Activated CD4-positive, alpha-beta memory T cell treated with anti-CD3 and anti-CD28 coated beads, Interleukin-2, amount 10 ng/mL, durations not matched to agents 7 days and 5 days (primary cell): ENCODE measurements at regions not wholly inside any gene's neighbourhood (a gene's known extent, or its start where the extent isn't known, plus 50 kb on each side); places are given as distances from the start of the nearest gene placed in this dataset.

Source experiments
- CTCF ChIA-PET: fragments of 350-600 bp; sonication (Branson Sonifier 250); formaldehyde crosslinking; loops from one replicate; lab custom pipeline; 2021; ENCODE audit warnings: antibody characterized with exemption, inconsistent platforms; lab: Charles Lee
- POLR2A ChIA-PET: fragments of 350-600 bp; sonication (Branson Sonifier 250); formaldehyde crosslinking; loops from one replicate; lab custom pipeline; 2021; ENCODE audit warnings: antibody characterized with exemption; lab: Charles Lee
- DNase-seq: peaks from one replicate; pipeline ENCODE4 v3.0.0-alpha.2; 2020
- H3K27ac Mint-ChIP-seq: one replicate; pipeline ENCODE4 v1.8.0; 2021; ENCODE audit warnings: mild to moderate bottlenecking, mixed read lengths
- H3K27me3 Mint-ChIP-seq: one replicate; pipeline ENCODE4 v1.8.0; 2021; ENCODE audit warnings: mixed read lengths
- H3K36me3 Mint-ChIP-seq: one replicate; pipeline ENCODE4 v1.8.0; 2021; ENCODE audit warnings: low read depth, mixed read lengths
- H3K4me1 Mint-ChIP-seq: one replicate; pipeline ENCODE4 v1.8.0; 2021; ENCODE audit warnings: mixed read lengths
- H3K4me3 Mint-ChIP-seq: one replicate; pipeline ENCODE4 v1.8.0; 2021; ENCODE audit warnings: mild to moderate bottlenecking, mixed read lengths
- H3K9me3 Mint-ChIP-seq: one replicate; pipeline ENCODE4 v1.8.0; 2021; ENCODE audit warnings: mixed read lengths

DNA sequence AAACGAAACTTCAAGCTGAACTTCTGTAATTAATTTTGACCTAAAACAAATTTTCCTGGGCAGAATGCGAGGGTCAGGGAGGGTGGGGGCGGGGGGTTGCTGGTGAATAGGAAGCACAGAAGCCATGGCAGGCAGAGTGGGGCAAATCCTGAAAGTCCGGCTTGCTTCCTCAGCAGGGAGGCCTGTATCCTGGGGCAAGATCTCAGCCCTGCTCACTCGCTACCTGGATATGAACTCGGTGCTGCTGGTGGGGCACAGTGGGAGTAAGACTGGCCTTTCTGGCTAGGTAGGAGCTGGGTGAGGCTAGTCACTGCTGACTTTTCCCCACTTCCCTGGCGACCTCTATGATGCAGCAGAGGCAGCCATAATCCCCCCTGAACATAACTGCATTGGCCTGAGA, 168.9 kb upstream of the CHORDC1 start:
- Mint-ChIP-seq H3K27me3 (no peaks in the 10 kb centered on the region), H3K4me1 (no peaks in the 10 kb centered on the region), H3K4me3 (no peak overlapping the region), H3K36me3 (no peaks in the 10 kb centered on the region), H3K9me3 (no peaks in the 10 kb centered on the region), H3K27ac (no peak overlapping the region)
- ChIA-PET POLR2A (no interaction called here), CTCF (no interaction called here)
- no peak for DNase-seq

GRCh38 chr11:90380206-90380605, 157.4 kb upstream of the CHORDC1 start:
- Mint-ChIP-seq H3K9me3 (no peaks in the 10 kb centered on the region), H3K4me1 (no peaks in the 10 kb centered on the region), H3K4me3 (no peak overlapping the region), H3K36me3 (no peaks in the 10 kb centered on the region), H3K27me3 (no peaks in the 10 kb centered on the region), H3K27ac (no peak overlapping the region)
- no peak for DNase-seq
- ChIA-PET CTCF (no interaction called here), POLR2A (no interaction called here)

GRCh38 chr11:90373971-90374370, 151.1 kb upstream of the CHORDC1 start:
- Mint-ChIP-seq H3K4me1 (no peaks in the 10 kb centered on the region), H3K36me3 (no peaks in the 10 kb centered on the region), H3K4me3 (no peak overlapping the region), H3K27ac (no peak overlapping the region), H3K9me3 (no peaks in the 10 kb centered on the region), H3K27me3 (no peaks in the 10 kb centered on the region)
- POLR2A ChIA-PET = no interaction called here
- CTCF ChIA-PET = no interaction called here
- no peak for DNase-seq

DNA sequence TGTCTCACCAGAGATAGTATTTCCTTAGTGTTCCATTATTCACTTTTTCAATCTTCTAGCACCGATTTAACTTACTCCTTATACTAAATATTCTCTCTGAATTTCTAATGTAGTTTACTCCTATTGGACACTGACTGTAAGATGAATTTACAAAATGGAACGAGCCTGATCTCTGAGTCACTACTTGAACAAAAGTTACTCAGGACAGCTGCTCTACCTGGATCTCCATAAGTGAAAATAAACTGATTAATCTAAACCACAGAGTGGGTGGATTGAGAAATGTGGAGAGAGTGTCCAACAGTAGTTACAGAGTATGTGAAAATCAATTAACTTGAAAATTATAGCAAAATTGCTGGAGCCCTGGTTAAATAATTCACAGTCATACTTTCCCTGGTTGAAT, 141.7 kb upstream of the CHORDC1 start:
- ChIA-PET POLR2A (no interaction called here), CTCF (no interaction called here)
- Mint-ChIP-seq H3K4me3 (no peak overlapping the region), H3K36me3 (no peaks in the 10 kb centered on the region), H3K9me3 (no peaks in the 10 kb centered on the region), H3K27me3 (no peaks in the 10 kb centered on the region), H3K27ac (no peak overlapping the region), H3K4me1 (no peaks in the 10 kb centered on the region)
- no peak for DNase-seq

- no peak for DNase-seq
- H3K27me3 Mint-ChIP-seq = no peaks in the 10 kb centered on the region
- ChIA-PET CTCF (no interaction called here), POLR2A (no interaction called here)
- H3K4me3 Mint-ChIP-seq = no peak overlapping the region
- no peak overlapping the region for H3K27ac Mint-ChIP-seq
- no peaks in the 10 kb centered on the region for H3K36me3 Mint-ChIP-seq
- no peaks in the 10 kb centered on the region for H3K4me1 Mint-ChIP-seq
- H3K9me3 Mint-ChIP-seq = no peaks in the 10 kb centered on the region
Observed at GRCh38 chr11:90363739-90364138, 140.9 kb upstream of the CHORDC1 start.

DNA sequence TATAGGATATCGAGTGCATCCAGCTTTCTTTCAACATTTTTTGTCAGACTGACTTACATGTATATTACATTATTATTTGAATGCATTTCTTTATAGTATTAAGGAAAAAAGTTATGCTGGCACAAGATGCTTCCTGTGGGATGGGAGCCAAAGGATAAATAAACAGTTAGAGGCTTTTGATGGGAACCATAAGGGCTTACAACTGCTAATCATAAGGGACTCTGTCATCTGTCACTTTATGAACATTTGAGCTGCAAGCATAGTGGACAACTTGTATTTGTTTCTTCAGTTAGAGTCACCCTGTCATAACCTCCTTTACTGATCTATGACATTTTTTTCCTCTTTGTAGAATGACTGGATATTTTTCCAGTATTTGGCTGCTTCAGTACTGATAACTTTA, 132.4 kb upstream of the CHORDC1 start:
- ChIA-PET CTCF (no interaction called here), POLR2A (no interaction called here)
- DNase-seq = no peak
- no peaks in the 10 kb centered on the region for H3K36me3 Mint-ChIP-seq
- no peaks in the 10 kb centered on the region for H3K4me1 Mint-ChIP-seq
- H3K27me3 Mint-ChIP-seq = no peaks in the 10 kb centered on the region
- no peak overlapping the region for H3K4me3 Mint-ChIP-seq
- H3K27ac Mint-ChIP-seq = no peak overlapping the region
- H3K9me3 Mint-ChIP-seq = no peaks in the 10 kb centered on the region

GRCh38 chr11:90349731-90350130, 126.9 kb upstream of the CHORDC1 start:
- no peaks in the 10 kb centered on the region for H3K27me3 Mint-ChIP-seq
- DNase-seq = no peak
- H3K4me3 Mint-ChIP-seq = no peak overlapping the region
- H3K27ac Mint-ChIP-seq = no peak overlapping the region
- ChIA-PET CTCF (no interaction called here), POLR2A (no interaction called here)
- no peaks in the 10 kb centered on the region for H3K36me3 Mint-ChIP-seq
- H3K9me3 Mint-ChIP-seq = no peaks in the 10 kb centered on the region
- no peaks in the 10 kb centered on the region for H3K4me1 Mint-ChIP-seq

GRCh38 chr11:90344546-90344945, 121.7 kb upstream of the CHORDC1 start:
- CTCF ChIA-PET = no interaction called here
- H3K27me3 Mint-ChIP-seq = no peaks in the 10 kb centered on the region

DNA sequence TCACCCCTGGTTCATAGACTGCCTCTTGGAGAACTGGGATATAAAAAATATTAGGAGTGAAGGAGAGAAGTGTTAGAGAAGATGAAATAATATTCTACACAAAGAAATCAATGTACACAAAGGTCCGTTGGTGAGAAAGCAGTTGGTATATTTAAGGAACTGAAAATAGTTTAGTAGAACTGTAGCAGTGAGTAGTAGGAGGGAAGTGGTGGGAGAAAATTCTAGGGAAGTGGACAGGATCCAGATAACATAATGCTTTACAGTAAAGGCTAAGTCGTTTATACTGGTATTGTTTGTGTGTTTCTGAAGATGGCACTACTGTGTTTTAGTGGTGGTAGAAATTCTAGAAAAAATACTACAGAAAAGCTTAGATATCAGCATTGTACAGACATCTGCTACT, 120.8 kb upstream of the CHORDC1 start:
- H3K27ac Mint-ChIP-seq = no peak overlapping the region
- ChIA-PET CTCF (no interaction called here), POLR2A (no interaction called here)
- H3K36me3 Mint-ChIP-seq = no peaks in the 10 kb centered on the region
- no peaks in the 10 kb centered on the region for H3K4me1 Mint-ChIP-seq
- H3K4me3 Mint-ChIP-seq = no peak overlapping the region
- no peaks in the 10 kb centered on the region for H3K27me3 Mint-ChIP-seq
- H3K9me3 Mint-ChIP-seq = no peaks in the 10 kb centered on the region
- DNase-seq = no peak

More at GRCh38 chr11:90344546-90344945, 121.7 kb upstream of the CHORDC1 start:
- Mint-ChIP-seq H3K9me3 (no peaks in the 10 kb centered on the region), H3K36me3 (no peaks in the 10 kb centered on the region), H3K4me3 (no peak overlapping the region), H3K27ac (no peak overlapping the region), H3K4me1 (no peaks in the 10 kb centered on the region)
- DNase-seq = no peak
- POLR2A ChIA-PET = no interaction called here

- ChIA-PET CTCF (no interaction called here), POLR2A (no interaction called here)
- no peak overlapping the region for H3K4me3 Mint-ChIP-seq
- DNase-seq = no peak
- no peak overlapping the region for H3K27ac Mint-ChIP-seq
- H3K9me3 Mint-ChIP-seq = no peaks in the 10 kb centered on the region
- H3K27me3 Mint-ChIP-seq = no peaks in the 10 kb centered on the region
- H3K4me1 Mint-ChIP-seq = no peaks in the 10 kb centered on the region
- no peaks in the 10 kb centered on the region for H3K36me3 Mint-ChIP-seq
Observed at GRCh38 chr11:90341986-90342385, 119.1 kb upstream of the CHORDC1 start.

DNA sequence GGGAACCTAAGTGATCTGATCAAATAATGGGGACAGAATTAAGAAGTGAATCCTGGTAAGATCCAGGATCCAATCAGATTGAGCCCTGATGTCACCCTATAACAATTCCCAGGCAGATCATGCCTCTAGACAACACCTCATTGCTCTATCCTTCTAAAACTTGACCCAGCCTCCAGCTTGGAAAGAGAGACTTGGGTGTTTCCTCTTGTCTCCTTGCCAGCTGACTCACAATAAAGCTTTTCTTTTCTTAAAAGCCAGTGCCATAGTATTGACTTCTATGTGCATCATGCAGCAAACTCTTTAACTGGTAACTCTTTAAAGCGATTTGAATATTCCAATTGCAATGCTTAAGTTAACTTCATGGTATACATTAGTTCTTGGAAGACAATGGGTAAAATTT, 109.6 kb upstream of the CHORDC1 start:
- H3K9me3 Mint-ChIP-seq = no peaks in the 10 kb centered on the region
- no peak overlapping the region for H3K27ac Mint-ChIP-seq
- no peaks in the 10 kb centered on the region for H3K27me3 Mint-ChIP-seq
- CTCF ChIA-PET = no interaction called here
- POLR2A ChIA-PET = no interaction called here
- no peak overlapping the region for H3K4me3 Mint-ChIP-seq
- no peaks in the 10 kb centered on the region for H3K4me1 Mint-ChIP-seq
- no peak for DNase-seq
- H3K36me3 Mint-ChIP-seq = no peaks in the 10 kb centered on the region

DNA sequence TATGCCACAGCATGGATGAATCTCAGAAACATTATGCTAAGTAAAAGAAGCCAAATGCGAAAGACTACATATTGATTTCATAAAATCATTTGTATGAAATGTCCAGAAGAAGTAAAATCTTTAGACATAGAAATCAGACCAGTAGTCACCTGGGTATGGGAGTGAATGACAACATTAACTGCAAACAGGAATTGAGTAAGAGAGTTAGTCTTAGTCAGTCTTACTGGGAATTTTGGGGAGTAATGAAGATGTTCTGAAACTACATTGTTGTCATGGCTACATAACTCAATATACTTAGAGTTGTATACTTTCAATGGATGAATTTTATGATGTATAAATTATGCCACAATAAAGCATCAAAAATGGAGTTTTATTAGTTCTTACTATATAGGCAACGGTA, 107.8 kb upstream of the CHORDC1 start:
- Mint-ChIP-seq H3K36me3 (no peaks in the 10 kb centered on the region), H3K27ac (no peak overlapping the region), H3K9me3 (no peaks in the 10 kb centered on the region), H3K4me3 (no peak overlapping the region), H3K27me3 (no peaks in the 10 kb centered on the region), H3K4me1 (no peaks in the 10 kb centered on the region)
- CTCF ChIA-PET = no interaction called here
- POLR2A ChIA-PET = no interaction called here
- DNase-seq = no peak

- Mint-ChIP-seq H3K4me1 (no peaks in the 10 kb centered on the region), H3K36me3 (no peaks in the 10 kb centered on the region), H3K9me3 (no peaks in the 10 kb centered on the region), H3K27me3 (no peaks in the 10 kb centered on the region), H3K27ac (no peak overlapping the region), H3K4me3 (no peak overlapping the region)
- CTCF ChIA-PET = no interaction called here
- no peak for DNase-seq
- POLR2A ChIA-PET = no interaction called here
Observed at GRCh38 chr11:90329043-90329442, 106.2 kb upstream of the CHORDC1 start.

GRCh38 chr11:90326647-90327046, 103.8 kb upstream of the CHORDC1 start:
- no peaks in the 10 kb centered on the region for H3K4me1 Mint-ChIP-seq
- POLR2A ChIA-PET = no interaction called here
- H3K27ac Mint-ChIP-seq = no peak overlapping the region
- H3K36me3 Mint-ChIP-seq = no peaks in the 10 kb centered on the region
- H3K4me3 Mint-ChIP-seq = no peak overlapping the region
- DNase-seq = no peak
- no peaks in the 10 kb centered on the region for H3K9me3 Mint-ChIP-seq
- CTCF ChIA-PET = no interaction called here
- no peaks in the 10 kb centered on the region for H3K27me3 Mint-ChIP-seq

DNA sequence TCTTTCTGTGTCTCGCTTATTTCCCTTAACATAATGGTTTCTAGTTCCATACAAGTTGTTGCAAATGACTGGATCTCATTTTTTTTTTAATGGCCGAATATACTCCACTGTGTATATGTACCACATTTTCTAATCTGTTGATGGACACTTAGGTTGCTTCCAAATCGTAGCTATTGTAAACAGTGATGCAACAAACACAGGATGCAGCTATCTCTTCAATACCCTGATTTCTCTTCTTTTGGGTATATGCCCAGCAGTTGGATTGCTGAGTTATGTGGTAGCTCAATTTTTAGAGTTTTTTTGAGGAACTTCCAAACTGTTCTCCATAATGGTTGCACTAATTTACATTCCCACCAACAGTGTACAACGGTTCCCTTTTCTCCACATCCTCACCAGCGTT, 100.4 kb upstream of the CHORDC1 start:
- Mint-ChIP-seq H3K4me3 (no peak overlapping the region), H3K4me1 (no peaks in the 10 kb centered on the region), H3K9me3 (no peaks in the 10 kb centered on the region), H3K27me3 (no peaks in the 10 kb centered on the region), H3K36me3 (no peaks in the 10 kb centered on the region), H3K27ac (no peak overlapping the region)
- CTCF ChIA-PET = no interaction called here
- DNase-seq = no peak
- POLR2A ChIA-PET = no interaction called here
